Thyroid gland (tissue), 4 donors: ENCODE measurements at regions not wholly inside any gene's neighbourhood (a gene's known extent, or its start where the extent isn't known, plus 50 kb on each side); places are given as distances from the start of the nearest gene placed in this dataset.

ENCODE experiments used
- DNase-seq, 2 donors: peaks; one replicate each; pipeline ENCODE4 v3.0.0-alpha.2; 2019
- H3K27ac ChIP-seq, 3 donors: fragments of 200-600 bp; sonication (generic); 1 replicate in 2 of 3; 2 replicates in 1 of 3; pipeline ENCODE4 v1.5.1; 2016 to 2019; ENCODE audit warnings: mild to moderate bottlenecking in 1 of 3, moderate library complexity in 1 of 3
- H3K27me3 ChIP-seq: fragments of 200-600 bp; sonication (generic); one replicate; pipeline ENCODE4 v1.5.1; 2019
- H3K36me3 ChIP-seq, 2 donors: fragments of 200-600 bp; sonication (generic); one replicate each; pipeline ENCODE4 v1.5.1; 2016 to 2019
- H3K4me1 ChIP-seq, 2 donors: fragments of 200-600 bp; sonication (generic); one replicate each; pipeline ENCODE4 v1.5.1; 2017 to 2019
- H3K4me3 ChIP-seq, 3 donors: fragments of 200-600 bp; sonication (generic); replicated peaks in 1 of 3; 1 replicate in 2 of 3; 2 replicates in 1 of 3; pipeline ENCODE4 v1.5.1; 2016; ENCODE audit warnings: mild to moderate bottlenecking in 1 of 3
- H3K9me3 ChIP-seq: fragments of 200-600 bp; sonication (generic); one replicate; pipeline ENCODE4 v1.5.1; 2017
- CTCF ChIP-seq, 6 experiments: fragments of 200-600 bp in 3 of 6; fragments of 450-650 bp in 3 of 6; sonication (generic) in 3 of 6; IDR thresholded peaks; one replicate each; pipeline ENCODE4 v1.5.1; 2016 to 2019; ENCODE audit warnings: antibody characterized with exemption in 6 of 6, mild to moderate bottlenecking in 2 of 6, inconsistent platforms in 1 of 6, moderate library complexity in 1 of 6
- POLR2A ChIP-seq, 2 donors: fragments of 450-650 bp; IDR thresholded peaks; one replicate each; pipeline ENCODE4 v1.6.1; 2017; ENCODE audit warnings: antibody characterized with exemption in 2 of 2, mild to moderate bottlenecking in 2 of 2, moderate library complexity in 1 of 2
- WGBS, 2 donors: methylation state at CpG; one replicate each; pipeline ENCODE4 v1.1.5; 2017; 5-methylcytosine and 5-hydroxymethylcytosine counted together
- intact Hi-C: fragments of 100-400 bp; cut with DNase I; formaldehyde crosslinking; loops from one replicate; pipeline ENCODE4 v1.15.1; 2023

- Histone ChIP-seq H3K9me3 (no peaks in the 10 kb centered on the region), H3K36me3 (no peaks in the 10 kb centered on the region), H3K4me1 (no peaks in the 10 kb centered on the region), H3K27me3 (no peaks in the 10 kb centered on the region), H3K4me3 (no peak overlapping the region), H3K27ac (no peak overlapping the region)
- intact Hi-C loops = no loop called here
- 73 to 78% methylated on average over 3 of the region's 3 CpGs for WGBS, 2 donors
- no peak for DNase-seq
- TF ChIP-seq CTCF (IDR thresholded peaks at IDR 0.05) (no peak), POLR2A (IDR thresholded peaks at IDR 0.05) (no peak)
Measured at GRCh38 chr3:28637742-28638141, 289.1 kb upstream of the AZI2 start.

- DNase-seq = no peak
- Histone ChIP-seq H3K4me1 (no peaks in the 10 kb centered on the region), H3K4me3 (no peak overlapping the region), H3K27me3 (no peaks in the 10 kb centered on the region), H3K27ac (no peak overlapping the region), H3K9me3 (no peaks in the 10 kb centered on the region), H3K36me3 (no peaks in the 10 kb centered on the region)
- intact Hi-C loops = no loop called here
- TF ChIP-seq POLR2A (IDR thresholded peaks at IDR 0.05) (no peak), CTCF (IDR thresholded peaks at IDR 0.05) (no peak)
- 87 to 98% methylated on average over 2 of the region's 2 CpGs for WGBS, 2 donors
Measured at GRCh38 chr3:28645149-28645548, 296.5 kb upstream of the AZI2 start.

GRCh38 chr3:28646435-28646834 lies 297.8 kb upstream of the AZI2 start:
- TF ChIP-seq CTCF (IDR thresholded peaks at IDR 0.05) (no peak), POLR2A (IDR thresholded peaks at IDR 0.05) (no peak)
- Histone ChIP-seq H3K9me3 (no peaks in the 10 kb centered on the region), H3K4me3 (no peak overlapping the region), H3K27ac (no peak overlapping the region), H3K4me1 (no peaks in the 10 kb centered on the region), H3K36me3 (no peaks in the 10 kb centered on the region), H3K27me3 (no peaks in the 10 kb centered on the region)
- 81 to 94% methylated on average over 4 of the region's 4 CpGs for WGBS, 2 donors
- intact Hi-C loops = no loop called here
- DNase-seq = no peak

- Histone ChIP-seq H3K27me3 (no peaks in the 10 kb centered on the region), H3K36me3 (no peaks in the 10 kb centered on the region), H3K27ac (no peak overlapping the region), H3K4me3 (no peak overlapping the region), H3K4me1 (no peaks in the 10 kb centered on the region), H3K9me3 (no peaks in the 10 kb centered on the region)
- DNase-seq = no peak
- 89 to 91% methylated on average over 2 of the region's 2 CpGs for WGBS, 2 donors
- intact Hi-C loops = no loop called here
- TF ChIP-seq CTCF (IDR thresholded peaks at IDR 0.05) (no peak), POLR2A (IDR thresholded peaks at IDR 0.05) (no peak)
Measured at GRCh38 chr3:28649266-28649665, 300.6 kb upstream of the AZI2 start.

GRCh38 chr3:28651159-28651558 lies 302.5 kb upstream of the AZI2 start:
- no peak overlapping the region for H3K27ac ChIP-seq
- no peaks in the 10 kb centered on the region for H3K27me3 ChIP-seq
- DNase-seq = no peak
- 79 to 90% methylated on average over 3 of the region's 3 CpGs for WGBS, 2 donors
- no peaks in the 10 kb centered on the region for H3K36me3 ChIP-seq
- TF ChIP-seq POLR2A (IDR thresholded peaks at IDR 0.05) (no peak), CTCF (IDR thresholded peaks at IDR 0.05) (no peak)
- H3K9me3 ChIP-seq = no peaks in the 10 kb centered on the region
- intact Hi-C loops = no loop called here
- H3K4me3 ChIP-seq = no peak overlapping the region
- H3K4me1 ChIP-seq = no peaks in the 10 kb centered on the region
